ENCODE measurements at regions not wholly inside any gene's neighbourhood (a gene's known extent, or its start where the extent isn't known, plus 50 kb on each side); places are given as distances from the start of the nearest gene placed in this dataset.

- TF ChIP-seq YY1 (IDR thresholded peaks at IDR 0.05; ENCODE audit: insufficient read depth, insufficient read length), result no peak
- TF ChIP-seq SUZ12 (IDR thresholded peaks at IDR 0.05; ENCODE audit: extremely low read depth, insufficient read depth, insufficient read length), result no peak
- no peak for TF ChIP-seq ZNF274 (IDR thresholded peaks at IDR 0.05; ENCODE audit: low read depth, low read length)
Observed at GRCh38 chr6:160934157-160934556, 57.4 kb upstream of the MAP3K4 start.
